Activated CD4-positive, alpha-beta memory T cell treated with anti-CD3 and anti-CD28 coated beads for 36 hours (primary cell): ENCODE measurements at regions not wholly inside any gene's neighbourhood (a gene's known extent, or its start where the extent isn't known, plus 50 kb on each side); places are given as distances from the start of the nearest gene placed in this dataset.

Experiments
- CTCF ChIA-PET: fragments of 350-600 bp; sonication (Branson Sonifier 250); formaldehyde crosslinking; loops from one replicate; lab custom pipeline; 2021; ENCODE audit warnings: antibody characterized with exemption, inconsistent platforms; lab: Charles Lee
- POLR2A ChIA-PET: fragments of 350-600 bp; sonication (Branson Sonifier 250); formaldehyde crosslinking; loops from one replicate; lab custom pipeline; 2021; ENCODE audit warnings: antibody characterized with exemption; lab: Charles Lee
- DNase-seq: peaks from one replicate; pipeline ENCODE4 v3.0.0-alpha.2; 2020
- H3K27ac Mint-ChIP-seq: one replicate; pipeline ENCODE4 v1.8.0; 2021; ENCODE audit warnings: mixed read lengths
- H3K27me3 Mint-ChIP-seq: one replicate; pipeline ENCODE4 v1.8.0; 2021; ENCODE audit warnings: mixed read lengths
- H3K36me3 Mint-ChIP-seq: one replicate; pipeline ENCODE4 v1.8.0; 2021; ENCODE audit warnings: mixed read lengths
- H3K4me1 Mint-ChIP-seq: one replicate; pipeline ENCODE4 v1.8.0; 2021; ENCODE audit warnings: low read depth, mixed read lengths
- H3K4me3 Mint-ChIP-seq: one replicate; pipeline ENCODE4 v1.8.0; 2021; ENCODE audit warnings: mild to moderate bottlenecking, mixed read lengths
- H3K9me3 Mint-ChIP-seq: one replicate; pipeline ENCODE4 v1.8.0; 2021; ENCODE audit warnings: mixed read lengths
- intact Hi-C: fragments of 100-400 bp; cut with micrococcal nuclease; formaldehyde crosslinking; loops from one replicate; pipeline ENCODE4 v1.15.1; 2023

GRCh38 chr13:112182251-112182650, 115.3 kb downstream of the SOX1 start:
- Mint-ChIP-seq H3K27ac (no peak overlapping the region), H3K27me3 (peaks cover 3% of the 10 kb centered on the region), H3K9me3 (no peaks in the 10 kb centered on the region), H3K4me1 (no peaks in the 10 kb centered on the region), H3K36me3 (no peaks in the 10 kb centered on the region), H3K4me3 (no peak overlapping the region)
- DNase-seq = no peak
- POLR2A ChIA-PET = no interaction called here
- intact Hi-C loops = no loop called here
- CTCF ChIA-PET = no interaction called here

- no peak for DNase-seq
- Mint-ChIP-seq H3K4me1 (no peaks in the 10 kb centered on the region), H3K4me3 (no peak overlapping the region), H3K9me3 (no peaks in the 10 kb centered on the region), H3K27me3 (peaks cover 3% of the 10 kb centered on the region), H3K36me3 (no peaks in the 10 kb centered on the region), H3K27ac (no peak overlapping the region)
- ChIA-PET POLR2A (no interaction called here), CTCF (no interaction called here)
- intact Hi-C loops = no loop called here
These were observed 116.0 kb downstream of the SOX1 start for GRCh38 chr13:112182846-112183531.

- no peaks in the 10 kb centered on the region for H3K36me3 Mint-ChIP-seq
- POLR2A ChIA-PET = no interaction called here
- H3K27ac Mint-ChIP-seq = no peak overlapping the region
- CTCF ChIA-PET = no interaction called here
- H3K27me3 Mint-ChIP-seq = peaks cover 3% of the 10 kb centered on the region
- no peaks in the 10 kb centered on the region for H3K4me1 Mint-ChIP-seq
- DNase-seq = no peak
- H3K9me3 Mint-ChIP-seq = no peaks in the 10 kb centered on the region
- H3K4me3 Mint-ChIP-seq = no peak overlapping the region
- intact Hi-C loops = no loop called here
These were observed 116.7 kb downstream of the SOX1 start for GRCh38 chr13:112183532-112184090.

GRCh38 chr13:112184261-112184660, 117.3 kb downstream of the SOX1 start:
- intact Hi-C loops = no loop called here
- H3K9me3 Mint-ChIP-seq = no peaks in the 10 kb centered on the region
- H3K36me3 Mint-ChIP-seq = no peaks in the 10 kb centered on the region
- no peak overlapping the region for H3K27ac Mint-ChIP-seq
- no peaks in the 10 kb centered on the region for H3K4me1 Mint-ChIP-seq
- no peak for DNase-seq
- H3K27me3 Mint-ChIP-seq = peaks cover 3% of the 10 kb centered on the region
- H3K4me3 Mint-ChIP-seq = no peak overlapping the region
- CTCF ChIA-PET = no interaction called here
- POLR2A ChIA-PET = no interaction called here

GRCh38 chr13:112184851-112185371, 118.0 kb downstream of the SOX1 start:
- ChIA-PET CTCF (no interaction called here), POLR2A (no interaction called here)
- Mint-ChIP-seq H3K27ac (no peak overlapping the region), H3K36me3 (no peaks in the 10 kb centered on the region), H3K9me3 (no peaks in the 10 kb centered on the region), H3K4me3 (no peak overlapping the region), H3K4me1 (no peaks in the 10 kb centered on the region), H3K27me3 (peaks cover 3% of the 10 kb centered on the region)
- DNase-seq = no peak
- intact Hi-C loops = no loop called here

DNA sequence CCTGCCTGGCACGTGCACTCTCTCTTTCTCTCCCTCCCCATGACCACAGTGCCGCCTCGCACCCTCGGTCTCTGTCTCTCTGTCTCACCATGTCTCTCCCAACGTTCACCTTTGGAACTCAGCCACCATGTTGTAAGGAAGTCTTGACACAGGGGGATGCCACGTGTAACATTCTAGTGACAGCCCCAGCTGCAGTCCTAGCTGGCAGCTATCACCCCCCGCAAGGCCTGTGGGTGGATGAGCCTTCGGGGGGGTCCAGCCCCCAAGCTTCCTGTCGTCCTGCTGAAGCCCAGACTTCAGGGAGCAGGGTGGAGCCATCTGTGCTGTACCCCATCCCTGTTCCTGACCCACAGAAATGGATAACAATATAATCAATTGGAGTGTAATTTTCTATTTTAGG, 118.5 kb downstream of the SOX1 start:
- H3K27me3 Mint-ChIP-seq = peaks cover 3% of the 10 kb centered on the region
- ChIA-PET POLR2A (no interaction called here), CTCF (no interaction called here)
- H3K4me1 Mint-ChIP-seq = no peaks in the 10 kb centered on the region
- intact Hi-C loops = no loop called here
- no peaks in the 10 kb centered on the region for H3K36me3 Mint-ChIP-seq
- no peaks in the 10 kb centered on the region for H3K9me3 Mint-ChIP-seq
- DNase-seq = no peak
- H3K27ac Mint-ChIP-seq = no peak overlapping the region
- H3K4me3 Mint-ChIP-seq = no peak overlapping the region

DNA sequence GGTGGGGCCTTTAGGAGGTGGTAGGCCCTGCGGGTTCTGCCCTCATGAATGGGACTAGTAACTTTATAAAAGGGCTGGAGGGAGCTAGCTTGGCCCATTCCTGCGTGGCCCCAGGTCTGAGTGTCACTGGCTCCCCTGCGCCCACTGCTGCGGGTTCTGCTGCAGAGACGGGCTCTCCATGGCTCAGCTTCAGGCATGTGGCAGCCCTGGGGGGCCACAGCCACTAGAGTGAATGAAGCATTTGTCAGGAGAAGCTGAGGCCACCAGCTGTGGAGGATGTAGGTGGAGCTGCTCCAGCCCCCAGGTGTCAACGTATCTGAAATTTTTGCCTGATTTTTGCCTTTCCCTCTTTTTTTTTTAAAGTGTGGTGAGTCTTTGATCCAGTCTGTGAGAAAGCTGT, 119.1 kb downstream of the SOX1 start:
- intact Hi-C loops = no loop called here
- Mint-ChIP-seq H3K4me3 (no peak overlapping the region), H3K36me3 (no peaks in the 10 kb centered on the region), H3K4me1 (no peaks in the 10 kb centered on the region), H3K27ac (no peak overlapping the region), H3K9me3 (no peaks in the 10 kb centered on the region), H3K27me3 (peaks cover 3% of the 10 kb centered on the region)
- ChIA-PET POLR2A (no interaction called here), CTCF (no interaction called here)
- DNase-seq = no peak

DNA sequence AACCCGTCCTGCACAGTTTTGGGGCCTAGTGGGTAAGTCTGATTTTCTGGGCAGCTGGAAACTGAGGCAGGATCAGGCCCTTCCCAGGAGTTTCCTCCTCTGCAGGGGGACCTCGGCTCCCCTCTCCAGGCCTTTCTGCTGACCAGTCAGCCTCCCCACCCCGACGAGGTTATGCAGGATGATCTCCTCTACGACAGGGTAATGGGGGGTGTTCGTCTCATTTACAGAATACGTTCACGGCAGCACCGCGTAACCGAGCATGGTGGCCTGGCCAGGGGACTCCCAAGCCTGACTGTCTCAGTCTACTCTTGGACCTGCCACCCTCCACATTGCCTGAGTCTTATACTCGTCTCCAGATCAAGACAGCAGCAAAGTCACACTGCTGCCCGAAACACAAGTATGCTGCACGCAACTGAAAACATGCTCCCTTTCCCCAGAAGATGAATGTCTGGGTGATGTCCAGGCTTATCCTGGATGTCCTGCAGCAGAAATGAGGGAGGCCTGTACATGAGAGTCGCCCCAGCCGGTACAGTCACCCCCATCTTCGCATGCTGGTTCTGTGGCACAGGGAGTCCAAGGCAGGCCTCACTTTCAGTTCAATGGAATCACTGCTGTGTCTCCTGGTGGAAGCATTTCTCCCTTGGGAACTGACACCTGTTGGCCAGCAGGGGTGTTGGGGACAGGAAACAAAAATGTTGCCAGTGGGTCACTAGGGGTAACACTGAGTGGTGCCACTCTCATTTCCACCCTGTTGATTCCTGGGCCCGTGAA, 120.8 kb downstream of the SOX1 start:
- intact Hi-C loops = no loop called here
- POLR2A ChIA-PET = no interaction called here
- H3K4me3 Mint-ChIP-seq = no peak overlapping the region
- no peaks in the 10 kb centered on the region for H3K36me3 Mint-ChIP-seq
- no peaks in the 10 kb centered on the region for H3K9me3 Mint-ChIP-seq
- DNase-seq = no peak
- H3K27ac Mint-ChIP-seq = no peak overlapping the region
- no peaks in the 10 kb centered on the region for H3K27me3 Mint-ChIP-seq
- CTCF ChIA-PET = no interaction called here
- H3K4me1 Mint-ChIP-seq = no peaks in the 10 kb centered on the region

GRCh38 chr13:112188298-112188610, 121.3 kb downstream of the SOX1 start:
- CTCF ChIA-PET = no interaction called here
- Mint-ChIP-seq H3K4me1 (no peaks in the 10 kb centered on the region), H3K36me3 (no peaks in the 10 kb centered on the region), H3K27me3 (no peaks in the 10 kb centered on the region), H3K27ac (no peak overlapping the region), H3K9me3 (peaks cover 2% of the 10 kb centered on the region), H3K4me3 (no peak overlapping the region)
- intact Hi-C loops = no loop called here
- POLR2A ChIA-PET = no interaction called here
- no peak for DNase-seq

- intact Hi-C loops = no loop called here
- H3K27ac Mint-ChIP-seq = no peak overlapping the region
- H3K27me3 Mint-ChIP-seq = no peaks in the 10 kb centered on the region
- no peak for DNase-seq
- H3K9me3 Mint-ChIP-seq = peaks cover 2% of the 10 kb centered on the region
- H3K4me3 Mint-ChIP-seq = no peak overlapping the region
- H3K36me3 Mint-ChIP-seq = no peaks in the 10 kb centered on the region
- ChIA-PET CTCF (no interaction called here), POLR2A (no interaction called here)
- no peaks in the 10 kb centered on the region for H3K4me1 Mint-ChIP-seq
These were observed 126.7 kb downstream of the SOX1 start for GRCh38 chr13:112193463-112194166.

GRCh38 chr13:112194167-112194530, 127.2 kb downstream of the SOX1 start:
- H3K9me3 Mint-ChIP-seq = peaks cover 2% of the 10 kb centered on the region
- ChIA-PET POLR2A (no interaction called here), CTCF (no interaction called here)
- H3K4me3 Mint-ChIP-seq = no peak overlapping the region
- DNase-seq = no peak
- no peaks in the 10 kb centered on the region for H3K36me3 Mint-ChIP-seq
- H3K4me1 Mint-ChIP-seq = no peaks in the 10 kb centered on the region
- intact Hi-C loops = no loop called here
- H3K27ac Mint-ChIP-seq = no peak overlapping the region
- no peaks in the 10 kb centered on the region for H3K27me3 Mint-ChIP-seq

- CTCF ChIA-PET = no interaction called here
- intact Hi-C loops = no loop called here
These were observed 127.6 kb downstream of the SOX1 start for GRCh38 chr13:112194579-112194978.

More at GRCh38 chr13:112194579-112194978, 127.6 kb downstream of the SOX1 start:
- no peak overlapping the region for H3K27ac Mint-ChIP-seq
- H3K36me3 Mint-ChIP-seq = no peaks in the 10 kb centered on the region
- no peak overlapping the region for H3K4me3 Mint-ChIP-seq
- H3K4me1 Mint-ChIP-seq = no peaks in the 10 kb centered on the region
- no peaks in the 10 kb centered on the region for H3K27me3 Mint-ChIP-seq
- H3K9me3 Mint-ChIP-seq = peaks cover 2% of the 10 kb centered on the region
- DNase-seq = no peak
- POLR2A ChIA-PET = no interaction called here
